HEK293 (cell line): ENCODE measurements at regions not wholly inside any gene's neighbourhood (a gene's known extent, or its start where the extent isn't known, plus 50 kb on each side); places are given as distances from the start of the nearest gene placed in this dataset.

Experiments
- WT1 ChIP-seq: fragments of 450-650 bp; formaldehyde crosslinking; IDR thresholded peaks from 2 replicates; pipeline ENCODE4 v1.5.1; 2016; ENCODE audit warnings: missing biosample characterization, missing genetic modification characterization
- ZBTB21 ChIP-seq: fragments of 450-650 bp; formaldehyde crosslinking; IDR thresholded peaks from 2 replicates; pipeline ENCODE4 v1.5.1; 2017; ENCODE audit warnings: missing biosample characterization, missing genetic modification characterization
- ZBTB48 ChIP-seq: fragments of 450-650 bp; formaldehyde crosslinking; IDR thresholded peaks from 2 replicates; pipeline ENCODE4 v1.5.1; 2016; ENCODE audit warnings: missing biosample characterization, missing genetic modification characterization
- ZBTB7A ChIP-seq: fragments of 450-650 bp; formaldehyde crosslinking; IDR thresholded peaks from 2 replicates; pipeline ENCODE4 v1.5.1; 2016; ENCODE audit warnings: low read depth, missing biosample characterization, missing genetic modification characterization
- ZFP37 ChIP-seq: fragments of 450-650 bp; formaldehyde crosslinking; IDR thresholded peaks from 2 replicates; pipeline ENCODE4 v1.5.1; 2016; ENCODE audit warnings: missing biosample characterization, missing genetic modification characterization
- ZNF174 ChIP-seq: fragments of 450-650 bp; formaldehyde crosslinking; IDR thresholded peaks from 2 replicates; pipeline ENCODE4 v1.5.0; 2017; ENCODE audit warnings: missing biosample characterization, mild to moderate bottlenecking, missing genetic modification characterization
- ZNF473 ChIP-seq: fragments of 450-650 bp; formaldehyde crosslinking; IDR thresholded peaks from 2 replicates; pipeline ENCODE4 v1.5.1; 2017; ENCODE audit warnings: missing biosample characterization, missing genetic modification characterization
- ZNF501 ChIP-seq: fragments of 450-650 bp; formaldehyde crosslinking; IDR thresholded peaks from 2 replicates; pipeline ENCODE4 v1.5.1; 2016; ENCODE audit warnings: missing biosample characterization, missing genetic modification characterization
- ZNF670 ChIP-seq: fragments of 450-650 bp; formaldehyde crosslinking; IDR thresholded peaks from 2 replicates; pipeline ENCODE4 v1.5.1; 2016; ENCODE audit warnings: missing biosample characterization, missing genetic modification characterization, low read depth
- ZNF747 ChIP-seq: fragments of 450-650 bp; formaldehyde crosslinking; IDR thresholded peaks from 2 replicates; pipeline ENCODE4 v1.5.1; 2016; ENCODE audit warnings: missing biosample characterization, missing genetic modification characterization
- ZSCAN30 ChIP-seq: fragments of 450-650 bp; IDR thresholded peaks from 2 replicates; pipeline ENCODE4 v1.5.1; 2018; ENCODE audit warnings: missing biosample characterization, mild to moderate bottlenecking, missing genetic modification characterization, moderate library complexity
- TF ChIP-seq, protein P1 (sequence below): fragments of 450-650 bp; formaldehyde crosslinking; IDR thresholded peaks from 2 replicates; pipeline ENCODE4 v1.5.1; 2016; ENCODE audit warnings: missing biosample characterization, missing genetic modification characterization
- TF ChIP-seq, protein P2 (sequence below): fragments of 450-650 bp; formaldehyde crosslinking; IDR thresholded peaks from 2 replicates; pipeline ENCODE4 v1.5.1; 2016; ENCODE audit warnings: missing biosample characterization, missing genetic modification characterization, borderline replicate concordance

DNA sequence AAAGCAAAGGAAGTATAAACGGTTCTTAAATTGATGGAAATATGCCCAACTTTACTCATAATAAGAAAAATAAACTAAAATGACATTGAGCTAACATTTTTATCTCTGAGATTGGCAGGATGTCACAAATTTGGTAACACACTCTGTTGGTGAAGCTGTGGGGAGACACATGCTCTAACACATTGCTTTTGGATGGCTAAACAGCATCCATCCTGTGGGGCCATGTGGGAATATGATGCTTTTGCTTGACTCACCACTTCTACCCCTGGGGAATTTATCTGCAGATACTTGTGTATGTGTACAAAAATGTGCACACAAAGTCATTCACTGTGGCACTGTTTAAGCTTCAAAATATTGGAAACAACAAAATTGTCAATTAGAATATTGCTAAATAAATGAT lies 100.2 kb downstream of the ANAPC4 start:
- TF ChIP-seq ZNF747: no peak
- TF ChIP-seq, protein P1, sequence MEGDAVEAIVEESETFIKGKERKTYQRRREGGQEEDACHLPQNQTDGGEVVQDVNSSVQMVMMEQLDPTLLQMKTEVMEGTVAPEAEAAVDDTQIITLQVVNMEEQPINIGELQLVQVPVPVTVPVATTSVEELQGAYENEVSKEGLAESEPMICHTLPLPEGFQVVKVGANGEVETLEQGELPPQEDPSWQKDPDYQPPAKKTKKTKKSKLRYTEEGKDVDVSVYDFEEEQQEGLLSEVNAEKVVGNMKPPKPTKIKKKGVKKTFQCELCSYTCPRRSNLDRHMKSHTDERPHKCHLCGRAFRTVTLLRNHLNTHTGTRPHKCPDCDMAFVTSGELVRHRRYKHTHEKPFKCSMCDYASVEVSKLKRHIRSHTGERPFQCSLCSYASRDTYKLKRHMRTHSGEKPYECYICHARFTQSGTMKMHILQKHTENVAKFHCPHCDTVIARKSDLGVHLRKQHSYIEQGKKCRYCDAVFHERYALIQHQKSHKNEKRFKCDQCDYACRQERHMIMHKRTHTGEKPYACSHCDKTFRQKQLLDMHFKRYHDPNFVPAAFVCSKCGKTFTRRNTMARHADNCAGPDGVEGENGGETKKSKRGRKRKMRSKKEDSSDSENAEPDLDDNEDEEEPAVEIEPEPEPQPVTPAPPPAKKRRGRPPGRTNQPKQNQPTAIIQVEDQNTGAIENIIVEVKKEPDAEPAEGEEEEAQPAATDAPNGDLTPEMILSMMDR (tag by site-specific recombination): no peak
- no peak for TF ChIP-seq ZNF473 (tag by site-specific recombination)
- no peak for TF ChIP-seq ZSCAN30
- no peak for TF ChIP-seq ZNF670 (tag by site-specific recombination)
- no peak for TF ChIP-seq ZBTB21
- TF ChIP-seq ZNF501 (tag by site-specific recombination): no peak
- TF ChIP-seq ZBTB7A (tag by site-specific recombination): no peak
- no peak for TF ChIP-seq WT1
- TF ChIP-seq, protein P2, sequence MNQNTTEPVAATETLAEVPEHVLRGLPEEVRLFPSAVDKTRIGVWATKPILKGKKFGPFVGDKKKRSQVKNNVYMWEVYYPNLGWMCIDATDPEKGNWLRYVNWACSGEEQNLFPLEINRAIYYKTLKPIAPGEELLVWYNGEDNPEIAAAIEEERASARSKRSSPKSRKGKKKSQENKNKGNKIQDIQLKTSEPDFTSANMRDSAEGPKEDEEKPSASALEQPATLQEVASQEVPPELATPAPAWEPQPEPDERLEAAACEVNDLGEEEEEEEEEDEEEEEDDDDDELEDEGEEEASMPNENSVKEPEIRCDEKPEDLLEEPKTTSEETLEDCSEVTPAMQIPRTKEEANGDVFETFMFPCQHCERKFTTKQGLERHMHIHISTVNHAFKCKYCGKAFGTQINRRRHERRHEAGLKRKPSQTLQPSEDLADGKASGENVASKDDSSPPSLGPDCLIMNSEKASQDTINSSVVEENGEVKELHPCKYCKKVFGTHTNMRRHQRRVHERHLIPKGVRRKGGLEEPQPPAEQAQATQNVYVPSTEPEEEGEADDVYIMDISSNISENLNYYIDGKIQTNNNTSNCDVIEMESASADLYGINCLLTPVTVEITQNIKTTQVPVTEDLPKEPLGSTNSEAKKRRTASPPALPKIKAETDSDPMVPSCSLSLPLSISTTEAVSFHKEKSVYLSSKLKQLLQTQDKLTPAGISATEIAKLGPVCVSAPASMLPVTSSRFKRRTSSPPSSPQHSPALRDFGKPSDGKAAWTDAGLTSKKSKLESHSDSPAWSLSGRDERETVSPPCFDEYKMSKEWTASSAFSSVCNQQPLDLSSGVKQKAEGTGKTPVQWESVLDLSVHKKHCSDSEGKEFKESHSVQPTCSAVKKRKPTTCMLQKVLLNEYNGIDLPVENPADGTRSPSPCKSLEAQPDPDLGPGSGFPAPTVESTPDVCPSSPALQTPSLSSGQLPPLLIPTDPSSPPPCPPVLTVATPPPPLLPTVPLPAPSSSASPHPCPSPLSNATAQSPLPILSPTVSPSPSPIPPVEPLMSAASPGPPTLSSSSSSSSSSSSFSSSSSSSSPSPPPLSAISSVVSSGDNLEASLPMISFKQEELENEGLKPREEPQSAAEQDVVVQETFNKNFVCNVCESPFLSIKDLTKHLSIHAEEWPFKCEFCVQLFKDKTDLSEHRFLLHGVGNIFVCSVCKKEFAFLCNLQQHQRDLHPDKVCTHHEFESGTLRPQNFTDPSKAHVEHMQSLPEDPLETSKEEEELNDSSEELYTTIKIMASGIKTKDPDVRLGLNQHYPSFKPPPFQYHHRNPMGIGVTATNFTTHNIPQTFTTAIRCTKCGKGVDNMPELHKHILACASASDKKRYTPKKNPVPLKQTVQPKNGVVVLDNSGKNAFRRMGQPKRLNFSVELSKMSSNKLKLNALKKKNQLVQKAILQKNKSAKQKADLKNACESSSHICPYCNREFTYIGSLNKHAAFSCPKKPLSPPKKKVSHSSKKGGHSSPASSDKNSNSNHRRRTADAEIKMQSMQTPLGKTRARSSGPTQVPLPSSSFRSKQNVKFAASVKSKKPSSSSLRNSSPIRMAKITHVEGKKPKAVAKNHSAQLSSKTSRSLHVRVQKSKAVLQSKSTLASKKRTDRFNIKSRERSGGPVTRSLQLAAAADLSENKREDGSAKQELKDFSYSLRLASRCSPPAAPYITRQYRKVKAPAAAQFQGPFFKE (tag by site-specific recombination): no peak
- no peak for TF ChIP-seq ZFP37 (tag by site-specific recombination)
- no peak for TF ChIP-seq ZBTB48 (tag by site-specific recombination)
- no peak for TF ChIP-seq ZNF174 (tag by site-specific recombination)
